ENCODE measurements at regions not wholly inside any gene's neighbourhood (a gene's known extent, or its start where the extent isn't known, plus 50 kb on each side); places are given as distances from the start of the nearest gene placed in this dataset.

GRCh38 chr1:234776876-234777855 is 167.2 kb upstream of the IRF2BP2 start (continued):
- TF ChIP-seq HIVEP1 (CRISPR knock-in tag; IDR thresholded peaks at IDR 0.05) (no peak), YY1 (IDR thresholded peaks at IDR 0.05; ENCODE audit: borderline replicate concordance in 1 of 3, control insufficient read depth in 1 of 3, extremely low read depth in 1 of 3, insufficient read depth in 3 of 3, insufficient read length in 1 of 3, insufficient replicate concordance in 2 of 3, low read depth in 1 of 3, low read length in 2 of 3) (no peak), MITF (IDR thresholded peaks at IDR 0.05) (no peak), REST (IDR thresholded peaks at IDR 0.05; ENCODE audit: borderline replicate concordance) (0 out of 2 replicates have a peak, but pooled peaks have one; percentile 3), REST (CRISPR knock-in tag; IDR thresholded peaks at IDR 0.05; ENCODE audit: low read depth) (no peak), CBX3 (IDR thresholded peaks at IDR 0.05; ENCODE audit: borderline replicate concordance in 1 of 2, low read length in 2 of 2) (no peak), PCBP2 (IDR thresholded peaks at IDR 0.05; ENCODE audit: low read depth, low read length, poor library complexity, severe bottlenecking) (no peak), ZBTB8A (IDR thresholded peaks at IDR 0.05; ENCODE audit: partially characterized antibody) (no peak), PURB (CRISPR knock-in tag; IDR thresholded peaks at IDR 0.05; ENCODE audit: low read depth) (no peak), CAMTA2 (CRISPR knock-in tag; conservative IDR thresholded peaks at IDR 0.05) (no peak), ELF4 (CRISPR knock-in tag; IDR thresholded peaks at IDR 0.05) (no peak), SREBF1 (IDR thresholded peaks at IDR 0.05; ENCODE audit: borderline replicate concordance, low read depth, low read length) (no peak), POU5F1 (IDR thresholded peaks at IDR 0.05; ENCODE audit: borderline replicate concordance, low read depth, low read length, partially characterized antibody) (peak; percentile 40)

Data from K562 (cell line).